H1 (cell line): ENCODE measurements at regions not wholly inside any gene's neighbourhood (a gene's known extent, or its start where the extent isn't known, plus 50 kb on each side); places are given as distances from the start of the nearest gene placed in this dataset.

Experiments
- CTBP2 ChIP-seq: IDR thresholded peaks from 2 replicates; pipeline ENCODE4 v1.7.0; 2011; ENCODE audit warnings: borderline replicate concordance, mild to moderate bottlenecking, moderate library complexity, mixed read lengths, low read length; ENCODE audit not compliant: insufficient read depth, insufficient read length
- NANOG ChIP-seq: IDR thresholded peaks from 2 replicates; pipeline ENCODE4 v1.6.1; 2011; ENCODE audit warnings: low read length, low read depth, mild to moderate bottlenecking, inconsistent platforms; ENCODE audit not compliant: insufficient read depth, poor library complexity, severe bottlenecking
- POLR2A ChIP-seq, 2 experiments: IDR thresholded peaks; 1 replicate in 1 of 2; 2 replicates in 1 of 2; pipeline ENCODE4 v1.6.1; 2011; ENCODE audit warnings: low read depth in 2 of 2, low read length in 2 of 2, mild to moderate bottlenecking in 2 of 2; ENCODE audit errors: control extremely low read depth in 1 of 2
- RFX5 ChIP-seq: IDR thresholded peaks from 2 replicates; pipeline ENCODE4 v1.6.1; 2011; ENCODE audit warnings: low read depth, low read length, improper control_type of control experiment, borderline replicate concordance
- SIX5 ChIP-seq: IDR thresholded peaks from 2 replicates; pipeline ENCODE4 v1.6.1; 2011; ENCODE audit warnings: mild to moderate bottlenecking, low read depth, low read length
- TEAD4 ChIP-seq: IDR thresholded peaks from 2 replicates; pipeline ENCODE4 v1.6.1; 2012; ENCODE audit warnings: low read depth, low read length, inconsistent platforms, mixed read lengths

DNA sequence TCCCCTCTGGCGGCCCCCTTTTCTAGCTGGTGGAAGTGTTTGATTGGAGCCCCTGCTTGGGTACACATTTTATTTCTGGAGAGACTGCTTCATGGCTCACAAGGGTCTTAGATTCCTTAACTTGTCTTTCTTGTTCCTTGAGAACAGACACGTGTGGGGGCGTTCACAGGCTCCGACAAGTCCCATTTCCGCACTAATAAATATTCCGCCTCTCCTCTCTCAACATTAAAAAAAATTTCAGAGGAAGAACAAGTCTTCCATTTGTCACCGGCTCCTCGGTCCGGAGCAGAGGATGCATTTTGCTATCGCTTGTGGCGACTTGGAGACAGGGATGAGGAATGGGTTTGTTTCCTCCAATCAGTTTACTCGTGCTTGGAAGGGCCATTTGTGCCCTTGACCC, 134.0 kb upstream of the PODXL start (continued):
- no peak for TF ChIP-seq RFX5
- no peak for TF ChIP-seq NANOG
- no peak for TF ChIP-seq SIX5
- TF ChIP-seq CTBP2 = no peak
- no peak for TF ChIP-seq POLR2A (IDR thresholded peaks at IDR 0.05; ENCODE audit: control extremely low read depth in 1 of 2, low read depth in 2 of 2, low read length in 2 of 2)
- TF ChIP-seq TEAD4 = no peak
